Hepatocyte (in vitro differentiated cells): ENCODE measurements at regions not wholly inside any gene's neighbourhood (a gene's known extent, or its start where the extent isn't known, plus 50 kb on each side); places are given as distances from the start of the nearest gene placed in this dataset.

Experiments
- CTCF ChIP-seq: fragments of 200-600 bp; sonication (generic); IDR thresholded peaks from 2 replicates; pipeline ENCODE4 v1.5.1; 2016; ENCODE audit warnings: antibody characterized with exemption, mild to moderate bottlenecking; ENCODE audit not compliant: poor library complexity
- EZH2 ChIP-seq: fragments of 200-600 bp; sonication (generic); IDR thresholded peaks from 2 replicates; pipeline ENCODE4 v1.6.1; 2016; ENCODE audit warnings: antibody characterized with exemption, mild to moderate bottlenecking, borderline replicate concordance

- TF ChIP-seq CTCF (no peak), EZH2 (no peak)
These were observed 140.6 kb upstream of the PLEKHG7 start for GRCh38 chr12:92562063-92562734.
